Loucy (cell line): ENCODE measurements at regions not wholly inside any gene's neighbourhood (a gene's known extent, or its start where the extent isn't known, plus 50 kb on each side); places are given as distances from the start of the nearest gene placed in this dataset.

Experiments
- H2AFZ ChIP-seq: fragments of 200-600 bp; sonication (generic); 2 replicates; pipeline ENCODE4 v1.6.0; 2016; ENCODE audit warnings: antibody characterized with exemption, mild to moderate bottlenecking, low read length, moderate library complexity
- H3F3A ChIP-seq: fragments of 200-600 bp; 2 replicates; pipeline ENCODE4 v1.6.0; 2016; ENCODE audit warnings: antibody characterized with exemption, low read depth, mild to moderate bottlenecking
- H3K27me3 ChIP-seq: fragments of 200-600 bp; sonication (generic); 2 replicates; pipeline ENCODE4 v1.6.1; 2014; ENCODE audit warnings: low read length, mild to moderate bottlenecking; ENCODE audit not compliant: insufficient read depth, poor library complexity, severe bottlenecking
- H3K36me3 ChIP-seq: fragments of 200-600 bp; sonication (generic); 2 replicates; pipeline ENCODE4 v1.6.1; 2016; ENCODE audit warnings: low read length; ENCODE audit not compliant: insufficient read depth
- H3K4me1 ChIP-seq: fragments of 200-600 bp; sonication (generic); 2 replicates; pipeline ENCODE4 v1.5.1; 2014; ENCODE audit warnings: low read length, mild to moderate bottlenecking; ENCODE audit not compliant: insufficient read depth, poor library complexity, severe bottlenecking
- H3K4me2 ChIP-seq: fragments of 200-600 bp; sonication (generic); 2 replicates; pipeline ENCODE4 v1.6.0; 2014; ENCODE audit warnings: antibody characterized with exemption, low read length, low read depth, mild to moderate bottlenecking; ENCODE audit not compliant: poor library complexity, severe bottlenecking
- H3K4me3 ChIP-seq: fragments of 200-600 bp; sonication (generic); 2 replicates; pipeline ENCODE4 v1.5.1; 2014; ENCODE audit warnings: low read length, mild to moderate bottlenecking, mixed read lengths; ENCODE audit not compliant: poor library complexity, severe bottlenecking
- H3K79me2 ChIP-seq: fragments of 200-600 bp; sonication (generic); 2 replicates; pipeline ENCODE4 v1.6.1; 2014; ENCODE audit warnings: low read length; ENCODE audit not compliant: insufficient read depth
- H3K9ac ChIP-seq: fragments of 200-600 bp; sonication (generic); 2 replicates; pipeline ENCODE4 v1.6.0; 2014; ENCODE audit warnings: mild to moderate bottlenecking, low read depth, low read length, moderate library complexity; ENCODE audit not compliant: poor library complexity, severe bottlenecking
- H3K9me2 ChIP-seq: fragments of 200-600 bp; sonication (generic); replicated peaks from 2 replicates; pipeline ENCODE4 v1.6.1; 2016; ENCODE audit warnings: low read depth, low read length, mixed read lengths
- H3K9me3 ChIP-seq: fragments of 200-600 bp; sonication (generic); 2 replicates; pipeline ENCODE4 v1.6.1; 2014; ENCODE audit warnings: mild to moderate bottlenecking, antibody characterized with exemption, low read length, low read depth; ENCODE audit not compliant: insufficient read depth
- H4K20me1 ChIP-seq: fragments of 200-600 bp; sonication (generic); 2 replicates; pipeline ENCODE4 v1.6.0; 2014; ENCODE audit warnings: antibody characterized with exemption, low read length, mild to moderate bottlenecking; ENCODE audit not compliant: insufficient read depth, poor library complexity, severe bottlenecking
- CTCF ChIP-seq: fragments of 200-600 bp; sonication (generic); conservative IDR thresholded peaks from 2 replicates; pipeline ENCODE4 v1.5.1; 2014; ENCODE audit warnings: mild to moderate bottlenecking, antibody characterized with exemption, low read length
- EZH2phosphoT487 ChIP-seq: fragments of 200-600 bp; IDR thresholded peaks from 2 replicates; pipeline ENCODE4 v1.6.1; 2018; ENCODE audit warnings: antibody characterized with exemption, mild to moderate bottlenecking, moderate library complexity, borderline replicate concordance

GRCh38 chr17:77300016-77300686 lies 159.4 kb downstream of the SEC14L1 start:
- H2AFZ ChIP-seq, result no peak overlapping the region
- H3K9ac ChIP-seq, result no peak overlapping the region
- H4K20me1 ChIP-seq, result no peaks in the 10 kb centered on the region
- TF ChIP-seq EZH2phosphoT487 (no peak), CTCF (no peak)
- no peaks in the 10 kb centered on the region for H3K4me1 ChIP-seq
- no peaks in the 10 kb centered on the region for H3K27me3 ChIP-seq
- no peaks in the 10 kb centered on the region for H3K79me2 ChIP-seq
- no peaks in the 10 kb centered on the region for H3F3A ChIP-seq
- H3K4me2 ChIP-seq, result no peak overlapping the region
- no peaks in the 10 kb centered on the region for H3K9me2 ChIP-seq
- no peaks in the 10 kb centered on the region for H3K36me3 ChIP-seq
- no peaks in the 10 kb centered on the region for H3K9me3 ChIP-seq
- H3K4me3 ChIP-seq, result no peak overlapping the region

DNA sequence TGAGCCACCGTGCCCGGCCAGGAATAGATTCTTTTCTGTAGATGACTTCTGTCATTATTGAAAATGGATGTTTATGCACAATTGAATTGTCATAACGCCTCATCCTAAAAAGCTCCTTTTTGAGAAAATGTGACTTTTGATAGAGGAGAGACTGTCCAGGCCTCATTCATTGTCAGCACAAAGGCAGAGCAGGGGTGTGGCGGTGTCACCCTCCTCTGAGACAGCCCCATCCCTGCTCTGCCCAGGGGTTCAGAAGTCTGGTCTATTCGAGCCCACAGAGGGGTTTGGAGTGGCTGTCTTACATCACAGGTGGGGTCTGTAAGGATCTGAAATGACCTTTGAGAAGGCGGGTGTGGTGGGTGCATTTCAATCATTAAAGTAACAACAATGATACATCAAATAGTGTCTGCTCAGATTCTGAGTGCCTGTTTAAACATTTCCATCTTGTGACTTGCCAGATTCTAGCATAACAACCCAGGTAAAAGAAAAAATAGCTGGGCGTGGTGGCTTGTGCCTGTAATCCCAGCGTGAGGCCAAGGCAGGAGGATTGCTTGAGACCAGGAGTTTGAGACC lies 161.0 kb downstream of the SEC14L1 start:
- no peaks in the 10 kb centered on the region for H3K27me3 ChIP-seq
- TF ChIP-seq EZH2phosphoT487, result no peak
- no peak for TF ChIP-seq CTCF
- H3K79me2 ChIP-seq, result no peaks in the 10 kb centered on the region
- no peak overlapping the region for H3K4me3 ChIP-seq
- no peaks in the 10 kb centered on the region for H3K4me1 ChIP-seq
- no peak overlapping the region for H3K9ac ChIP-seq
- no peaks in the 10 kb centered on the region for H4K20me1 ChIP-seq
- no peak overlapping the region for H2AFZ ChIP-seq
- no peaks in the 10 kb centered on the region for H3F3A ChIP-seq
- no peaks in the 10 kb centered on the region for H3K9me2 ChIP-seq
- no peaks in the 10 kb centered on the region for H3K9me3 ChIP-seq
- no peak overlapping the region for H3K4me2 ChIP-seq
- no peaks in the 10 kb centered on the region for H3K36me3 ChIP-seq

- no peaks in the 10 kb centered on the region for H3K79me2 ChIP-seq
- H3K36me3 ChIP-seq, result no peaks in the 10 kb centered on the region
Observed at GRCh38 chr17:77302682-77303081, 161.9 kb downstream of the SEC14L1 start.

More at GRCh38 chr17:77302682-77303081, 161.9 kb downstream of the SEC14L1 start:
- Histone ChIP-seq H2AFZ (no peak overlapping the region), H3K4me1 (no peaks in the 10 kb centered on the region), H3K27me3 (no peaks in the 10 kb centered on the region), H3K4me3 (no peak overlapping the region), H3K9me2 (no peaks in the 10 kb centered on the region), H3F3A (no peaks in the 10 kb centered on the region), H3K9me3 (no peaks in the 10 kb centered on the region), H3K4me2 (no peak overlapping the region), H3K9ac (no peak overlapping the region), H4K20me1 (no peaks in the 10 kb centered on the region)
- TF ChIP-seq EZH2phosphoT487, result no peak
- no peak for TF ChIP-seq CTCF
